SK-N-SH (cell line): ENCODE measurements at regions not wholly inside any gene's neighbourhood (a gene's known extent, or its start where the extent isn't known, plus 50 kb on each side); places are given as distances from the start of the nearest gene placed in this dataset.

Experiments used
- CTCF ChIA-PET: fragments of 300-600, 350-600 bp; formaldehyde crosslinking; extraction: SDS; loops from one replicate; lab custom pipeline; 2021; lab: Yijun Ruan, JAX
- POLR2A ChIA-PET: fragments of 350-600 bp; sonication (Branson Sonifier 250); formaldehyde crosslinking; extraction: SDS; loops from one replicate; lab custom pipeline; 2020; ENCODE audit warnings: antibody characterized with exemption, inconsistent platforms; lab: Yijun Ruan, JAX
- DNase-seq: peaks from one replicate; pipeline ENCODE4 v3.0.0; 2012
- H2AFZ ChIP-seq: fragments of 200-600 bp; sonication (generic); 2 replicates; pipeline ENCODE4 v1.8.1; 2016; ENCODE audit warnings: antibody characterized with exemption, mild to moderate bottlenecking, low read depth
- H3F3A ChIP-seq: fragments of 200-600 bp; sonication (generic); replicated peaks from 2 replicates; pipeline ENCODE3; 2016; ENCODE audit warnings: antibody characterized with exemption, mild to moderate bottlenecking; ENCODE audit not compliant: insufficient read depth
- H3K27ac ChIP-seq, 2 experiments: fragments of 200-500 bp in 1 of 2; fragments of 200-600 bp in 1 of 2; sonication (Bioruptor generic) in 1 of 2; sonication (generic), shearing (Covaris generic) in 1 of 2; 2 replicates each; pipeline versions ENCODE4 v1.5.1 to v1.6.1; 2014 to 2016; ENCODE audit warnings: low read depth in 2 of 2, inconsistent platforms in 1 of 2, low read length in 1 of 2, mild to moderate bottlenecking in 1 of 2, mixed read lengths in 1 of 2
- H3K27me3 ChIP-seq: fragments of 200-600 bp; sonication (generic), shearing (Covaris generic); 2 replicates; pipeline ENCODE4 v1.6.1; 2016; ENCODE audit warnings: mixed run types; ENCODE audit not compliant: insufficient read depth
- H3K36me3 ChIP-seq, 2 experiments: fragments of 200-500 bp in 1 of 2; fragments of 200-600 bp in 1 of 2; sonication (Bioruptor generic) in 1 of 2; sonication (generic) in 1 of 2; replicated peaks in 1 of 2; 2 replicates each; pipeline versions ENCODE3 to v1.5.1; 2014 to 2016; ENCODE audit warnings: low read length in 1 of 2, mild to moderate bottlenecking in 1 of 2; ENCODE audit not compliant: insufficient read depth in 2 of 2, control insufficient read depth in 1 of 2
- H3K4me1 ChIP-seq, 2 experiments: fragments of 200-500 bp in 1 of 2; fragments of 200-600 bp in 1 of 2; sonication (Bioruptor generic) in 1 of 2; sonication (generic), shearing (Covaris generic) in 1 of 2; 2 replicates each; pipeline versions ENCODE4 v1.5.1 to v1.6.1; 2014 to 2016; ENCODE audit warnings: low read depth in 1 of 2, low read length in 1 of 2, mixed run types in 1 of 2; ENCODE audit not compliant: insufficient read depth in 2 of 2, control insufficient read depth in 1 of 2
- H3K4me2 ChIP-seq: fragments of 200-600 bp; sonication (generic), shearing (Covaris generic); 2 replicates; pipeline ENCODE4 v1.6.1; 2017; ENCODE audit warnings: mixed run types
- H3K4me3 ChIP-seq, 2 experiments: fragments of 200-500 bp in 1 of 2; fragments of 200-600 bp in 1 of 2; sonication (Bioruptor generic) in 1 of 2; sonication (generic), shearing (Covaris generic) in 1 of 2; 2 replicates each; pipeline versions ENCODE4 v1.5.1 to v1.8.1; 2014 to 2016; ENCODE audit warnings: low read depth in 2 of 2, inconsistent platforms in 1 of 2, low read length in 1 of 2, mild to moderate bottlenecking in 1 of 2, mixed read lengths in 1 of 2, moderate library complexity in 1 of 2
- H3K79me2 ChIP-seq: fragments of 200-600 bp; sonication (generic); 2 replicates; pipeline ENCODE4 v1.8.1; 2017; ENCODE audit warnings: mild to moderate bottlenecking; ENCODE audit not compliant: insufficient read depth
- H3K9ac ChIP-seq: fragments of 200-600 bp; sonication (generic); 2 replicates; pipeline ENCODE4 v1.6.1; 2017; ENCODE audit warnings: mixed run types
- H3K9me2 ChIP-seq: fragments of 200-600 bp; sonication (generic); 2 replicates; pipeline ENCODE4 v1.6.1; 2017; ENCODE audit warnings: mixed run types
- H3K9me3 ChIP-seq: fragments of 200-600 bp; sonication (generic); 2 replicates; pipeline ENCODE4 v1.6.1; 2017; ENCODE audit warnings: mixed run types, mild to moderate bottlenecking, moderate library complexity
- H4K20me1 ChIP-seq: fragments of 200-600 bp; sonication (generic); 2 replicates; pipeline ENCODE4 v1.6.1; 2017; ENCODE audit warnings: mild to moderate bottlenecking, mixed run types; ENCODE audit not compliant: insufficient read depth
- CHD2 ChIP-seq: fragments of 150-350 bp; IDR thresholded peaks from 2 replicates; pipeline ENCODE4 v1.6.1; 2018; ENCODE audit warnings: low read length; ENCODE audit not compliant: partially characterized antibody
- ELF1 ChIP-seq: IDR thresholded peaks from 2 replicates; pipeline ENCODE4 v1.4.0; 2012
- EP300 ChIP-seq, 2 experiments: IDR thresholded peaks; 2 replicates each; pipeline versions ENCODE4 v1.4.0 to v1.6.1; 2012; ENCODE audit warnings: borderline replicate concordance in 1 of 2, low read depth in 1 of 2, low read length in 1 of 2
- EZH2phosphoT487 ChIP-seq: fragments of 200-600 bp; sonication (generic); IDR thresholded peaks from 2 replicates; pipeline ENCODE4 v1.6.1; 2017; ENCODE audit warnings: low read depth, mixed run types, mild to moderate bottlenecking, antibody characterized with exemption, moderate library complexity, borderline replicate concordance
- FOSL2 ChIP-seq: IDR thresholded peaks from 2 replicates; pipeline ENCODE4 v1.4.0; 2012; ENCODE audit warnings: low read depth, mild to moderate bottlenecking, moderate library complexity, borderline replicate concordance
- FOXJ3 ChIP-seq: sonication (generic); formaldehyde crosslinking; IDR thresholded peaks from 2 replicates; pipeline ENCODE4 v1.5.1; 2020; ENCODE audit warnings: mild to moderate bottlenecking, missing genetic modification reagents
- GATA2 ChIP-seq: sonication (generic); formaldehyde crosslinking; IDR thresholded peaks from 2 replicates; pipeline ENCODE4 v1.5.0; 2020; ENCODE audit warnings: mild to moderate bottlenecking, missing genetic modification reagents
- JUND ChIP-seq: IDR thresholded peaks from 2 replicates; pipeline ENCODE4 v1.4.0; 2012
- MEF2A ChIP-seq: IDR thresholded peaks from 2 replicates; pipeline ENCODE4 v1.4.0; 2012; ENCODE audit warnings: low read depth, borderline replicate concordance
- NFIC ChIP-seq: IDR thresholded peaks from 2 replicates; pipeline ENCODE4 v1.4.0; 2012; ENCODE audit warnings: borderline replicate concordance
- RAD21 ChIP-seq: IDR thresholded peaks from 2 replicates; pipeline ENCODE4 v1.6.1; 2012; ENCODE audit warnings: mild to moderate bottlenecking, low read length
- RFX5 ChIP-seq: IDR thresholded peaks from 2 replicates; pipeline ENCODE4 v1.6.1; 2012; ENCODE audit warnings: mild to moderate bottlenecking, improper control_type of control experiment, low read length
- SMC3 ChIP-seq: IDR thresholded peaks from 2 replicates; pipeline ENCODE4 v1.6.1; 2012; ENCODE audit warnings: low read depth, low read length, improper control_type of control experiment
- YY1 ChIP-seq: IDR thresholded peaks from 2 replicates; pipeline ENCODE4 v1.4.0; 2012; ENCODE audit warnings: low read depth, mild to moderate bottlenecking
- WGBS: methylation state at CpG from one replicate; pipeline ENCODE4 v1.1.6; 2017; ENCODE audit warnings: low lambda C conversion rate; 5-methylcytosine and 5-hydroxymethylcytosine counted together
- TF ChIP-seq, protein P1 (sequence below): IDR thresholded peaks from 2 replicates; pipeline ENCODE4 v1.4.0; 2012; ENCODE audit warnings: low read depth, borderline replicate concordance
- TF ChIP-seq, protein P2 (sequence below): IDR thresholded peaks from 2 replicates; pipeline ENCODE4 v1.4.0; 2012; ENCODE audit warnings: low read depth
- TF ChIP-seq, protein P3 (sequence below): fragments of 200-600 bp; sonication (generic); IDR thresholded peaks from 2 replicates; pipeline ENCODE4 v1.6.1; 2017; ENCODE audit warnings: antibody characterized with exemption, mild to moderate bottlenecking, moderate library complexity
- TF ChIP-seq, protein P4 (sequence below): IDR thresholded peaks from 2 replicates; pipeline ENCODE4 v1.4.0; 2012; ENCODE audit warnings: low read depth, borderline replicate concordance
- TF ChIP-seq, protein P5 (sequence below): fragments of 150-350 bp; IDR thresholded peaks from 2 replicates; pipeline ENCODE4 v1.6.1; 2017; ENCODE audit warnings: antibody characterized with exemption, low read length, low read depth, borderline replicate concordance
- TF ChIP-seq, protein P6 (sequence below): fragments of 150-350 bp; IDR thresholded peaks from 2 replicates; pipeline ENCODE4 v1.6.1; 2016; ENCODE audit warnings: mild to moderate bottlenecking, low read depth, low read length

DNA sequence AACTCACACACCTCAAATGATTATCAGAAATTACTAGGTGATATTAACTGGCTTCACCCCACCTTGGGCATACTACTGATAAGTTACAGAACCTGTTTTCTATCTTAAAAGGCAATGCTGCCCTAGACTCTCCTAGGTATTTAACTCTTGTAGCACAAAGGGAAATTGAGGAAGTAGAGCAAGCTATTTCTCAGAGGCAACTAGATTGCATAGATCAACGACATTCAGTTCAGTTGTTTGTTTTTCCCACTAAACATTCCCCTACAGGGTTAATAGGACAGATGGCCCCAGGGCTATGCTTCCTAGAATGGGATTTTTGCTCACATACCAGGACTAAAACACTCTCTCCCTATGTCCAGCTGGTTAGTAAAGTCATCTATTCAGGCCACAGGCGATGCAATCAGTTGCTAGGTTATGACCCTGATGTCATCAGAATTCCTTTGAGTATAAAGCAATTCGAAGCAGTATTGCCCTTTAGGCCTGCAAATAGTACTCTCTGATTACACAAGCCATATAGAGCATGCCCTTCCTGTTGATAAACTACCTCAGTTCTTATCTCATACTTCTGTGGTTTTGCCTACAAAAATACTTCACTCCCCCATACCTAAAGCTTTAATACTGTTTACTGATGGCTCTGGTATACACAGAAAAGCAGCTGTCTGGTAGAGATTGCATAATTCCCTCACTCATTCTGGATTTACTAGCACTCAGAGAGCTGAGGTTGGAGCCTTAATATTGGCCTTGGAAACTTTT, 67.4 kb upstream of the ASCC3 start (continued):
- TF ChIP-seq, protein P1, sequence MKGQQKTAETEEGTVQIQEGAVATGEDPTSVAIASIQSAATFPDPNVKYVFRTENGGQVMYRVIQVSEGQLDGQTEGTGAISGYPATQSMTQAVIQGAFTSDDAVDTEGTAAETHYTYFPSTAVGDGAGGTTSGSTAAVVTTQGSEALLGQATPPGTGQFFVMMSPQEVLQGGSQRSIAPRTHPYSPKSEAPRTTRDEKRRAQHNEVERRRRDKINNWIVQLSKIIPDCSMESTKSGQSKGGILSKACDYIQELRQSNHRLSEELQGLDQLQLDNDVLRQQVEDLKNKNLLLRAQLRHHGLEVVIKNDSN: no peak
- no peak for TF ChIP-seq RFX5
- TF ChIP-seq, protein P2, sequence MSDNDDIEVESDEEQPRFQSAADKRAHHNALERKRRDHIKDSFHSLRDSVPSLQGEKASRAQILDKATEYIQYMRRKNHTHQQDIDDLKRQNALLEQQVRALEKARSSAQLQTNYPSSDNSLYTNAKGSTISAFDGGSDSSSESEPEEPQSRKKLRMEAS: no peak

DNA sequence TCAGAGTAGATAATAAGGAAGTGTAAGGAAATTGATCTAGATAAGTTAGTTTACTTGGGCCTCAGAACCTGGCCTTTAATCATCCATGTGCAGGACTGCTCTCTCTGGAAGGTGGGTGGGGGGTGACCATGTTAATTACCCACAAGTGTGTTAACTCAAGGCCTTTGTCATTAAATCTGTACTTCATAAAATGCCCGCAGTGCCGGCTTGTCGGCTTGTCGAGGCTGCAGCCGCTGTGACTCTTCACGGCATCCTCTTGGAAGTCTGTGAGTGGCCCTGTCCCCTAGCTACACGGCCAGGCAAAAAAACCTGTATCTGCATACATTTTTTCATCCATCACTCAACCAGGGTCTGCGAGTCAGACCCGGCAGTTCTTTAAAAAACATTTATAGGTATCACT, 70.9 kb upstream of the ASCC3 start:
- ChIA-PET CTCF (no interaction called here), POLR2A (no interaction called here)
- WGBS: 54% methylated on average over 9 of the region's 9 CpGs

More for the DNA sequence above, 70.9 kb upstream of the ASCC3 start:
- Histone ChIP-seq H3K9ac (no peak overlapping the region), H3K4me3 (no peak overlapping the region), H3K79me2 (no peaks in the 10 kb centered on the region), H3K4me1 (no peaks in the 10 kb centered on the region), H3K27ac (no peak overlapping the region), H3F3A (no peaks in the 10 kb centered on the region), H3K4me2 (no peak overlapping the region), H3K27me3 (no peaks in the 10 kb centered on the region), H3K9me3 (no peaks in the 10 kb centered on the region), H2AFZ (no peak overlapping the region), H3K36me3 (no peaks in the 10 kb centered on the region), H3K9me2 (no peaks in the 10 kb centered on the region), H4K20me1 (no peaks in the 10 kb centered on the region)
- TF ChIP-seq, protein P3, sequence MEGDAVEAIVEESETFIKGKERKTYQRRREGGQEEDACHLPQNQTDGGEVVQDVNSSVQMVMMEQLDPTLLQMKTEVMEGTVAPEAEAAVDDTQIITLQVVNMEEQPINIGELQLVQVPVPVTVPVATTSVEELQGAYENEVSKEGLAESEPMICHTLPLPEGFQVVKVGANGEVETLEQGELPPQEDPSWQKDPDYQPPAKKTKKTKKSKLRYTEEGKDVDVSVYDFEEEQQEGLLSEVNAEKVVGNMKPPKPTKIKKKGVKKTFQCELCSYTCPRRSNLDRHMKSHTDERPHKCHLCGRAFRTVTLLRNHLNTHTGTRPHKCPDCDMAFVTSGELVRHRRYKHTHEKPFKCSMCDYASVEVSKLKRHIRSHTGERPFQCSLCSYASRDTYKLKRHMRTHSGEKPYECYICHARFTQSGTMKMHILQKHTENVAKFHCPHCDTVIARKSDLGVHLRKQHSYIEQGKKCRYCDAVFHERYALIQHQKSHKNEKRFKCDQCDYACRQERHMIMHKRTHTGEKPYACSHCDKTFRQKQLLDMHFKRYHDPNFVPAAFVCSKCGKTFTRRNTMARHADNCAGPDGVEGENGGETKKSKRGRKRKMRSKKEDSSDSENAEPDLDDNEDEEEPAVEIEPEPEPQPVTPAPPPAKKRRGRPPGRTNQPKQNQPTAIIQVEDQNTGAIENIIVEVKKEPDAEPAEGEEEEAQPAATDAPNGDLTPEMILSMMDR: no peak
- TF ChIP-seq, protein P1: no peak
- TF ChIP-seq SMC3: no peak
- TF ChIP-seq YY1: no peak
- no peak for TF ChIP-seq JUND
- TF ChIP-seq RAD21: no peak
- no peak for TF ChIP-seq NFIC
- no peak for TF ChIP-seq CHD2
- TF ChIP-seq, protein P4, sequence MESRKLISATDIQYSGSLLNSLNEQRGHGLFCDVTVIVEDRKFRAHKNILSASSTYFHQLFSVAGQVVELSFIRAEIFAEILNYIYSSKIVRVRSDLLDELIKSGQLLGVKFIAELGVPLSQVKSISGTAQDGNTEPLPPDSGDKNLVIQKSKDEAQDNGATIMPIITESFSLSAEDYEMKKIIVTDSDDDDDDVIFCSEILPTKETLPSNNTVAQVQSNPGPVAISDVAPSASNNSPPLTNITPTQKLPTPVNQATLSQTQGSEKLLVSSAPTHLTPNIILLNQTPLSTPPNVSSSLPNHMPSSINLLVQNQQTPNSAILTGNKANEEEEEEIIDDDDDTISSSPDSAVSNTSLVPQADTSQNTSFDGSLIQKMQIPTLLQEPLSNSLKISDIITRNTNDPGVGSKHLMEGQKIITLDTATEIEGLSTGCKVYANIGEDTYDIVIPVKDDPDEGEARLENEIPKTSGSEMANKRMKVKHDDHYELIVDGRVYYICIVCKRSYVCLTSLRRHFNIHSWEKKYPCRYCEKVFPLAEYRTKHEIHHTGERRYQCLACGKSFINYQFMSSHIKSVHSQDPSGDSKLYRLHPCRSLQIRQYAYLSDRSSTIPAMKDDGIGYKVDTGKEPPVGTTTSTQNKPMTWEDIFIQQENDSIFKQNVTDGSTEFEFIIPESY: no peak
- no peak for TF ChIP-seq FOSL2
- no peak for TF ChIP-seq ELF1
- TF ChIP-seq, protein P5, sequence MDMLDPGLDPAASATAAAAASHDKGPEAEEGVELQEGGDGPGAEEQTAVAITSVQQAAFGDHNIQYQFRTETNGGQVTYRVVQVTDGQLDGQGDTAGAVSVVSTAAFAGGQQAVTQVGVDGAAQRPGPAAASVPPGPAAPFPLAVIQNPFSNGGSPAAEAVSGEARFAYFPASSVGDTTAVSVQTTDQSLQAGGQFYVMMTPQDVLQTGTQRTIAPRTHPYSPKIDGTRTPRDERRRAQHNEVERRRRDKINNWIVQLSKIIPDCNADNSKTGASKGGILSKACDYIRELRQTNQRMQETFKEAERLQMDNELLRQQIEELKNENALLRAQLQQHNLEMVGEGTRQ: no peak
- no peak for TF ChIP-seq MEF2A
- no peak for TF ChIP-seq FOXJ3 (CRISPR knock-in tag)
- TF ChIP-seq, protein P6, sequence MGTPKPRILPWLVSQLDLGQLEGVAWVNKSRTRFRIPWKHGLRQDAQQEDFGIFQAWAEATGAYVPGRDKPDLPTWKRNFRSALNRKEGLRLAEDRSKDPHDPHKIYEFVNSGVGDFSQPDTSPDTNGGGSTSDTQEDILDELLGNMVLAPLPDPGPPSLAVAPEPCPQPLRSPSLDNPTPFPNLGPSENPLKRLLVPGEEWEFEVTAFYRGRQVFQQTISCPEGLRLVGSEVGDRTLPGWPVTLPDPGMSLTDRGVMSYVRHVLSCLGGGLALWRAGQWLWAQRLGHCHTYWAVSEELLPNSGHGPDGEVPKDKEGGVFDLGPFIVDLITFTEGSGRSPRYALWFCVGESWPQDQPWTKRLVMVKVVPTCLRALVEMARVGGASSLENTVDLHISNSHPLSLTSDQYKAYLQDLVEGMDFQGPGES: no peak
- no peak for TF ChIP-seq EZH2phosphoT487
- TF ChIP-seq GATA2 (CRISPR knock-in tag): no peak
- no peak for TF ChIP-seq EP300 (IDR thresholded peaks at IDR 0.05; ENCODE audit: borderline replicate concordance in 1 of 2, low read depth in 1 of 2, low read length in 1 of 2)
- DNase-seq: no peak
